HEK293T (cell line): ENCODE measurements at regions not wholly inside any gene's neighbourhood (a gene's known extent, or its start where the extent isn't known, plus 50 kb on each side); places are given as distances from the start of the nearest gene placed in this dataset.

ENCODE experiments used
- BHLHE40 ChIP-seq: fragments of 450-650 bp; IDR thresholded peaks from 2 replicates; pipeline ENCODE4 v1.6.1; 2016; ENCODE audit warnings: mild to moderate bottlenecking, moderate library complexity, borderline replicate concordance
- CTBP1 ChIP-seq: fragments of 450-650 bp; IDR thresholded peaks from 2 replicates; pipeline ENCODE4 v1.6.1; 2016; ENCODE audit warnings: borderline replicate concordance
- ELF4 ChIP-seq: fragments of 450-650 bp; IDR thresholded peaks from 2 replicates; pipeline ENCODE4 v1.6.1; 2017; ENCODE audit warnings: antibody characterized with exemption
- FOXK2 ChIP-seq: fragments of 450-650 bp; IDR thresholded peaks from 2 replicates; pipeline ENCODE4 v1.6.1; 2016; ENCODE audit warnings: mild to moderate bottlenecking
- L3MBTL2 ChIP-seq: fragments of 450-650 bp; conservative IDR thresholded peaks from 2 replicates; pipeline ENCODE4 v1.6.1; 2016; ENCODE audit warnings: mild to moderate bottlenecking
- NFRKB ChIP-seq: fragments of 450-650 bp; IDR thresholded peaks from 2 replicates; pipeline ENCODE4 v1.6.1; 2016; ENCODE audit warnings: mild to moderate bottlenecking, moderate library complexity
- SP1 ChIP-seq: fragments of 450-650 bp; IDR thresholded peaks from 2 replicates; pipeline ENCODE4 v1.6.1; 2017
- SUZ12 ChIP-seq: fragments of 450-650 bp; IDR thresholded peaks from 2 replicates; pipeline ENCODE4 v1.6.1; 2016; ENCODE audit warnings: mild to moderate bottlenecking
- ZNF384 ChIP-seq: fragments of 450-650 bp; IDR thresholded peaks from 2 replicates; pipeline ENCODE4 v1.6.1; 2016

GRCh38 chr4:20478412-20478811 is 221.8 kb upstream of the PACRGL start:
- TF ChIP-seq L3MBTL2 (no peak), SUZ12 (no peak), CTBP1 (no peak), ELF4 (no peak), BHLHE40 (no peak), SP1 (no peak), NFRKB (no peak), ZNF384 (no peak), FOXK2 (no peak)
